HepG2 (cell line): ENCODE measurements at regions not wholly inside any gene's neighbourhood (a gene's known extent, or its start where the extent isn't known, plus 50 kb on each side); places are given as distances from the start of the nearest gene placed in this dataset.

Experiments
- ATAC-seq: fragments of 200-7000 bp; cut with Tn5 transposase; 3 replicates; pipeline ENCODE4 v1.9.1; 2020; ENCODE audit warnings: mild to moderate bottlenecking, moderate library complexity
- BruUV-seq: library from RNA; stranded (reverse); fragments of 400-500 nt; replicated peaks from 2 replicates; lab custom pipeline; 2021; lab: Mats Ljungman, UMichigan
- CTCF ChIA-PET: fragments of 300-600 bp; formaldehyde crosslinking; extraction: SDS; loops from one replicate; lab custom pipeline; 2021; ENCODE audit warnings: low total read pairs, inconsistent platforms, low intra/inter-chr PET ratio; lab: Yijun Ruan, JAX
- POLR2A ChIA-PET: fragments of 350-600 bp; sonication (Branson Sonifier 250); formaldehyde crosslinking; loops from one replicate; lab custom pipeline; 2020; ENCODE audit warnings: antibody characterized with exemption, inconsistent platforms; lab: Yijun Ruan, JAX
- DNase-seq: peaks from one replicate; pipeline ENCODE4 v3.0.0-alpha.2; 2015; ENCODE audit warnings: low spot score
- FAIRE-seq: peaks from 3 replicates; lab custom pipeline; 2011; peaks lifted over from hg19 to GRCh38; lab: Jason Lieb, UNC
- H2AFZ ChIP-seq: one replicate; pipeline ENCODE4 v1.6.1; 2011; ENCODE audit warnings: low read length, inconsistent platforms
- H3K27ac ChIP-seq: fragments of 300-600 bp; 3 replicates; pipeline ENCODE4 v1.8.0; 2011; ENCODE audit warnings: mixed run types, mild to moderate bottlenecking, mixed read lengths, low read length, inconsistent platforms; ENCODE audit not compliant: insufficient read depth; ENCODE audit errors: extremely low read length
- H3K27me3 ChIP-seq, 2 experiments: fragments of 200-600 bp in 1 of 2; 2 replicates in 1 of 2; 3 replicates in 1 of 2; pipeline versions ENCODE4 v1.6.0 to v1.8.0; 2011; ENCODE audit warnings: low read length in 2 of 2, mild to moderate bottlenecking in 2 of 2, moderate library complexity in 2 of 2, inconsistent platforms in 1 of 2; ENCODE audit not compliant: insufficient read depth in 2 of 2, control insufficient read depth in 1 of 2
- H3K36me3 ChIP-seq, 2 experiments: fragments of 200-600 bp in 1 of 2; replicated peaks in 1 of 2; 2 replicates in 1 of 2; 3 replicates in 1 of 2; pipeline versions ENCODE4 v1.5.1 to v1.8.0; 2011; ENCODE audit warnings: low read length in 2 of 2, inconsistent platforms in 1 of 2; ENCODE audit not compliant: insufficient read depth in 2 of 2, control insufficient read depth in 1 of 2
- H3K4me1 ChIP-seq: 2 replicates; pipeline ENCODE4 v1.5.1; 2012; ENCODE audit warnings: low read length, inconsistent platforms; ENCODE audit not compliant: insufficient read depth
- H3K4me2 ChIP-seq: 2 replicates; pipeline ENCODE4 v1.6.0; 2011; ENCODE audit warnings: low read depth, low read length, inconsistent platforms
- H3K4me3 ChIP-seq, 3 experiments: fragments of 200-600 bp in 1 of 3; sonication (generic), shearing (Covaris generic) in 1 of 3; replicated peaks in 1 of 3; 2 replicates each; pipeline ENCODE4 v1.5.1; 2011 to 2016; ENCODE audit warnings: low read length in 3 of 3, inconsistent platforms in 2 of 3, low read depth in 2 of 3, mild to moderate bottlenecking in 2 of 3, control low read depth in 1 of 3, mixed read lengths in 1 of 3; ENCODE audit not compliant: insufficient read depth in 1 of 3
- H3K79me2 ChIP-seq: one replicate; pipeline ENCODE4 v1.6.1; 2011; ENCODE audit warnings: low read length, inconsistent platforms; ENCODE audit not compliant: insufficient read depth
- H3K9ac ChIP-seq: 2 replicates; pipeline ENCODE4 v1.6.0; 2011; ENCODE audit warnings: mild to moderate bottlenecking, low read depth, low read length, inconsistent platforms; ENCODE audit not compliant: insufficient read depth
- H3K9me3 ChIP-seq: 2 replicates; pipeline ENCODE4 v1.5.1; 2012; ENCODE audit warnings: mild to moderate bottlenecking, low read length
- H4K20me1 ChIP-seq: 2 replicates; pipeline ENCODE4 v1.6.0; 2011; ENCODE audit warnings: inconsistent platforms, mild to moderate bottlenecking, low read length, moderate library complexity; ENCODE audit not compliant: insufficient read depth
- CTCF ChIP-seq: sonication (generic); formaldehyde crosslinking; IDR thresholded peaks from 2 replicates; pipeline ENCODE4 v1.5.0; 2020; ENCODE audit warnings: mild to moderate bottlenecking, missing genetic modification reagents, moderate library complexity
- KDM5A ChIP-seq: fragments of 200-600 bp; sonication (generic); IDR thresholded peaks from 2 replicates; pipeline ENCODE4 v1.7.0; 2018; ENCODE audit warnings: antibody characterized with exemption, mild to moderate bottlenecking, low read length, borderline replicate concordance
- MIER2 ChIP-seq: IDR thresholded peaks from 2 replicates; pipeline ENCODE4 v1.6.1; 2016; ENCODE audit warnings: missing biosample characterization, missing genetic modification reagents
- NCOA5 ChIP-seq: sonication (generic); formaldehyde crosslinking; IDR thresholded peaks from 2 replicates; pipeline ENCODE4 v1.4.0; 2020; ENCODE audit warnings: missing genetic modification reagents
- RXRA ChIP-seq: sonication (generic); formaldehyde crosslinking; IDR thresholded peaks from 2 replicates; pipeline ENCODE4 v1.5.1; 2020; ENCODE audit warnings: missing genetic modification reagents
- SIN3B ChIP-seq: fragments of 150-350 bp; IDR thresholded peaks from 2 replicates; pipeline ENCODE4 v1.6.1; 2014; ENCODE audit warnings: low read length
- SMC3 ChIP-seq: IDR thresholded peaks from 2 replicates; pipeline ENCODE4 v1.6.1; 2011; ENCODE audit warnings: low read length, improper control_type of control experiment
- YEATS2 ChIP-seq: sonication (generic); formaldehyde crosslinking; IDR thresholded peaks from 2 replicates; pipeline ENCODE4 v1.4.0; 2020; ENCODE audit warnings: missing genetic modification reagents, borderline replicate concordance
- ZNF275 ChIP-seq: sonication (generic); formaldehyde crosslinking; IDR thresholded peaks from 2 replicates; pipeline ENCODE4 v1.8.0; 2022; ENCODE audit warnings: missing genetic modification reagents, mild to moderate bottlenecking, inconsistent platforms, borderline replicate concordance
- ZNF432 ChIP-seq: sonication (generic); formaldehyde crosslinking; IDR thresholded peaks from 2 replicates; pipeline ENCODE4 v1.5.0; 2020; ENCODE audit warnings: missing genetic modification reagents, mild to moderate bottlenecking, borderline replicate concordance
- ZNF619 ChIP-seq: sonication (generic); formaldehyde crosslinking; IDR thresholded peaks from 2 replicates; pipeline ENCODE4 v1.4.0; 2020; ENCODE audit warnings: mild to moderate bottlenecking, missing genetic modification reagents
- WGBS: methylation state at CpG from one replicate; pipeline ENCODE4 v1.1.6; 2017; ENCODE audit warnings: low lambda C conversion rate; 5-methylcytosine and 5-hydroxymethylcytosine counted together
- in situ Hi-C: cut with HindIII; loops from 2 replicates; pipeline ENCODE4 v1.10.0; 2017; ENCODE audit warnings: low pct_unique_long_range_greater_than_20kb; ENCODE audit not compliant: extremely low pct_ligation_motif_present
- intact Hi-C: fragments of 100-400 bp; cut with micrococcal nuclease; formaldehyde crosslinking; loops from one replicate; pipeline ENCODE4 v1.10.0; 2022; ENCODE audit not compliant: unreplicated experiment

- no peak for DNase-seq
- no peak for TF ChIP-seq NCOA5 (CRISPR knock-in tag)
- no peak for TF ChIP-seq SIN3B
- TF ChIP-seq CTCF: no peak
- no peak for TF ChIP-seq YEATS2
- no peak for TF ChIP-seq ZNF275 (CRISPR knock-in tag)
- TF ChIP-seq, all 625 proteins: peak for 0
- no peak overlapping the region for H2AFZ ChIP-seq
- no peaks in the 10 kb centered on the region; the same call in 1 of the 2 replicates for H4K20me1 ChIP-seq
- BruUV-seq: no TSS peak
- H3K9ac ChIP-seq: no peak overlapping the region
- H3K4me2 ChIP-seq: no peak overlapping the region
- H3K4me1 ChIP-seq: no peaks in the 10 kb centered on the region
- H3K27ac ChIP-seq: no peak overlapping the region
- ATAC-seq: no peak
- intact Hi-C loops (no loop called here), in situ Hi-C loops (loop anchor here (25.0 kb wide), 1 partner anchor 962 kb away; no protein-coding TSS in a partner anchor)
- no peaks in the 10 kb centered on the region for H3K9me3 ChIP-seq
- no peak for FAIRE-seq
- ChIA-PET POLR2A (no interaction called here), CTCF (no interaction called here)
- H3K36me3 ChIP-seq: no peaks in the 10 kb centered on the region
- H3K79me2 ChIP-seq: no peaks in the 10 kb centered on the region
- 3% methylated on average over 3 of the region's 3 CpGs for WGBS
- no peaks in the 10 kb centered on the region for H3K27me3 ChIP-seq
- no peak overlapping the region for H3K4me3 ChIP-seq
These were observed 670.4 kb downstream of the ADCYAP1 start for GRCh38 chr18:1575084-1575483.

GRCh38 chr18:1578505-1578904 lies 673.8 kb downstream of the ADCYAP1 start:
- Histone ChIP-seq H3K9me3 (no peaks in the 10 kb centered on the region), H3K4me2 (no peak overlapping the region), H2AFZ (no peak overlapping the region), H3K4me3 (no peak overlapping the region), H3K4me1 (no peaks in the 10 kb centered on the region), H3K9ac (no peak overlapping the region), H3K27ac (no peak overlapping the region)
- no peak for FAIRE-seq
- ChIA-PET CTCF (no interaction called here), POLR2A (no interaction called here)
- no peak for ATAC-seq
- in situ Hi-C loops: loop anchor here (25.0 kb wide), 1 partner anchor 959 kb away; no protein-coding TSS in a partner anchor
- BruUV-seq: no TSS peak
- TF ChIP-seq ZNF432 (CRISPR knock-in tag) (no peak), ZNF619 (CRISPR knock-in tag) (no peak), MIER2 (CRISPR knock-in tag) (no peak), RXRA (CRISPR knock-in tag) (no peak), KDM5A (no peak), SMC3 (no peak)
- TF ChIP-seq, all 625 proteins: peak for 0
- H3K36me3 ChIP-seq: no peaks in the 10 kb centered on the region
- DNase-seq: no peak
- WGBS: 52% methylated on average over 6 of the region's 6 CpGs
- H3K79me2 ChIP-seq: no peaks in the 10 kb centered on the region
- H3K27me3 ChIP-seq: no peaks in the 10 kb centered on the region
- intact Hi-C loops: no loop called here
- no peaks in the 10 kb centered on the region; the same call in 1 of the 2 replicates for H4K20me1 ChIP-seq
